Suprapubic skin (tissue), 4 donors: ENCODE measurements at regions not wholly inside any gene's neighbourhood (a gene's known extent, or its start where the extent isn't known, plus 50 kb on each side); places are given as distances from the start of the nearest gene placed in this dataset.

Experiments used
- EP300 ChIP-seq: sonication (generic); formaldehyde crosslinking; IDR thresholded peaks from one replicate; pipeline ENCODE4 v1.6.1; 2017; ENCODE audit warnings: antibody characterized with exemption
- POLR2A ChIP-seq, 2 donors: fragments of 450-650 bp; IDR thresholded peaks; one replicate each; pipeline ENCODE4 v1.6.1; 2017; ENCODE audit warnings: antibody characterized with exemption in 2 of 2, mild to moderate bottlenecking in 2 of 2, moderate library complexity in 2 of 2
- POLR2AphosphoS5 ChIP-seq, 3 donors: sonication (generic); formaldehyde crosslinking; IDR thresholded peaks; one replicate each; pipeline ENCODE4 v1.6.1; 2017; ENCODE audit warnings: antibody characterized with exemption in 3 of 3
- TF ChIP-seq, protein P1 (sequence below), 2 donors: fragments of 200-600 bp in 1 of 2; fragments of 450-650 bp in 1 of 2; sonication (generic) in 1 of 2; IDR thresholded peaks; one replicate each; pipeline ENCODE4 v1.5.1; 2016 to 2019; ENCODE audit warnings: antibody characterized with exemption in 2 of 2, mild to moderate bottlenecking in 1 of 2, moderate library complexity in 1 of 2

DNA sequence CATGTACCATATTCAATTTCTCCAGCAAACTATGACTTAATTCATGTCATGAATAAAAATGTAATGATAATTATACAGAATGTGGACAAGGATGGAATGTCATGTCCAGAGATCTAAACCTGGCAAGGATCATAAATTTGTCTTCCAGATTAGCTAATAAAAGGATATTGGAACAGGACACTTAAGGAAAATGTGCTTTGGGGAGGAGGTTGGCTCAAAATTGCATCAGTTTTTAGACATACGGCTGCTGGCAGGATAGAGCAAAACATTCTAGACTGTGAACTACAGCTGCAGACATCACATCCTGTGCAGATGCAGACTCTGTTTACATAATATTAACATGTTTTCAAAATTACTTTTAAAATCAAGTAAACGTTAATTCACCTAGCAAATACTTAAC lies 248.4 kb downstream of the TLR4 start:
- TF ChIP-seq, protein P1, sequence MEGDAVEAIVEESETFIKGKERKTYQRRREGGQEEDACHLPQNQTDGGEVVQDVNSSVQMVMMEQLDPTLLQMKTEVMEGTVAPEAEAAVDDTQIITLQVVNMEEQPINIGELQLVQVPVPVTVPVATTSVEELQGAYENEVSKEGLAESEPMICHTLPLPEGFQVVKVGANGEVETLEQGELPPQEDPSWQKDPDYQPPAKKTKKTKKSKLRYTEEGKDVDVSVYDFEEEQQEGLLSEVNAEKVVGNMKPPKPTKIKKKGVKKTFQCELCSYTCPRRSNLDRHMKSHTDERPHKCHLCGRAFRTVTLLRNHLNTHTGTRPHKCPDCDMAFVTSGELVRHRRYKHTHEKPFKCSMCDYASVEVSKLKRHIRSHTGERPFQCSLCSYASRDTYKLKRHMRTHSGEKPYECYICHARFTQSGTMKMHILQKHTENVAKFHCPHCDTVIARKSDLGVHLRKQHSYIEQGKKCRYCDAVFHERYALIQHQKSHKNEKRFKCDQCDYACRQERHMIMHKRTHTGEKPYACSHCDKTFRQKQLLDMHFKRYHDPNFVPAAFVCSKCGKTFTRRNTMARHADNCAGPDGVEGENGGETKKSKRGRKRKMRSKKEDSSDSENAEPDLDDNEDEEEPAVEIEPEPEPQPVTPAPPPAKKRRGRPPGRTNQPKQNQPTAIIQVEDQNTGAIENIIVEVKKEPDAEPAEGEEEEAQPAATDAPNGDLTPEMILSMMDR (IDR thresholded peaks at IDR 0.05): no peak
- TF ChIP-seq POLR2A (IDR thresholded peaks at IDR 0.05) (no peak), POLR2AphosphoS5 (IDR thresholded peaks at IDR 0.05) (no peak), EP300 (no peak)
